ENCODE measurements at regions not wholly inside any gene's neighbourhood (a gene's known extent, or its start where the extent isn't known, plus 50 kb on each side); places are given as distances from the start of the nearest gene placed in this dataset.

DNA sequence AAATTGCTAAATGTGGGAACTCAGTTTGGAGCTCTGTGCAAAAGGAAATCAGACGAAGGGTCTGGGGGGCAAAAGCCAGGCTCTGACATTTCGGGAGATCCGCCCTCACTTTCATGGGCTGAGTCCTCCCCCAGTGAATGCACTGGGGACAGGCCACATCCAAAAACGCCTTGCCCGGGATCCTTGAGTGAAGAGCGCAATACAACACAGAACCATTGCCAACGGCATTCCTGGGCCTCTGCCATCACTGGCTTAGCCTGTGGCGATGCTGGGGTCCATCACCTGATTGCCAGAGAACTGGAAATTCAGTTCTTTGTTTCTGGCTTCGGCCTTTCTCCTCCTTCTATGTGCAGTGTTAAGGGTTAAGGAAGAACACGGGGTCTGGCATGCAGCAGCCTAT lies 297.9 kb downstream of the SHANK2 start:
- intact Hi-C loops (cut with micrococcal nuclease), result no loop called here

Measured in T-helper 2 cell treated with Interferon-gamma antibody and Interleukin-4, amounts not matched to agents 100 ng/mL and 5 ng/mL, for 36 hours (primary cell).